HEK293T (cell line): ENCODE measurements at regions not wholly inside any gene's neighbourhood (a gene's known extent, or its start where the extent isn't known, plus 50 kb on each side); places are given as distances from the start of the nearest gene placed in this dataset.

ENCODE experiments used
- BHLHE40 ChIP-seq: fragments of 450-650 bp; IDR thresholded peaks from 2 replicates; pipeline ENCODE4 v1.6.1; 2016; ENCODE audit warnings: mild to moderate bottlenecking, moderate library complexity, borderline replicate concordance
- FOXM1 ChIP-seq: fragments of 450-650 bp; IDR thresholded peaks from 2 replicates; pipeline ENCODE4 v1.6.1; 2017; ENCODE audit warnings: mild to moderate bottlenecking, borderline replicate concordance
- HDGF ChIP-seq: fragments of 450-650 bp; IDR thresholded peaks from 2 replicates; pipeline ENCODE4 v1.6.1; 2017; ENCODE audit warnings: antibody characterized with exemption, borderline replicate concordance
- LEF1 ChIP-seq: fragments of 450-650 bp; IDR thresholded peaks from 2 replicates; pipeline ENCODE4 v1.6.1; 2017; ENCODE audit warnings: mild to moderate bottlenecking, borderline replicate concordance
- SP1 ChIP-seq: fragments of 450-650 bp; IDR thresholded peaks from 2 replicates; pipeline ENCODE4 v1.6.1; 2017
- SUZ12 ChIP-seq: fragments of 450-650 bp; IDR thresholded peaks from 2 replicates; pipeline ENCODE4 v1.6.1; 2016; ENCODE audit warnings: mild to moderate bottlenecking
- TARDBP ChIP-seq: fragments of 450-650 bp; IDR thresholded peaks from 2 replicates; pipeline ENCODE4 v1.6.1; 2016
- ZNF384 ChIP-seq: fragments of 450-650 bp; IDR thresholded peaks from 2 replicates; pipeline ENCODE4 v1.6.1; 2016

- TF ChIP-seq TARDBP (no peak), BHLHE40 (no peak), ZNF384 (no peak), FOXM1 (no peak), SP1 (no peak), SUZ12 (no peak), LEF1 (no peak), HDGF (no peak)
Observed at GRCh38 chr1:81149649-81150325, 650.9 kb upstream of the ADGRL2 start.
